K562 (cell line): ENCODE measurements at regions not wholly inside any gene's neighbourhood (a gene's known extent, or its start where the extent isn't known, plus 50 kb on each side); places are given as distances from the start of the nearest gene placed in this dataset.

Experiments used
- CTCF ChIP-seq, 3 experiments: IDR thresholded peaks in 2 of 3; conservative IDR thresholded peaks in 1 of 3; 2 replicates each; pipeline ENCODE4 v1.5.1; 2011 to 2012; ENCODE audit warnings: low read length in 3 of 3, mild to moderate bottlenecking in 3 of 3, control low read depth in 2 of 3, improper control_type of control experiment in 1 of 3, inconsistent platforms in 1 of 3, low read depth in 1 of 3, mixed read lengths in 1 of 3, moderate library complexity in 1 of 3; ENCODE audit not compliant: insufficient read depth in 2 of 3
- ERF ChIP-seq: fragments of 450-650 bp; formaldehyde crosslinking; IDR thresholded peaks from 2 replicates; pipeline ENCODE4 v1.4.0; 2020; ENCODE audit warnings: mild to moderate bottlenecking, mixed read lengths
- HDAC6 ChIP-seq: IDR thresholded peaks from 2 replicates; pipeline ENCODE4 v1.6.1; 2012; ENCODE audit warnings: low read depth, mild to moderate bottlenecking, control low read depth, inconsistent platforms, low read length, moderate library complexity
- JUN ChIP-seq, 2 experiments: sonication (generic) in 1 of 2; formaldehyde crosslinking in 1 of 2; IDR thresholded peaks; 2 replicates each; pipeline versions ENCODE4 v1.6.1 to v1.8.0; 2012 to 2022; ENCODE audit warnings: borderline replicate concordance in 2 of 2, mild to moderate bottlenecking in 2 of 2, improper control_type of control experiment in 1 of 2, low read depth in 1 of 2, low read length in 1 of 2, missing genetic modification reagents in 1 of 2
- ZNF165 ChIP-seq: fragments of 250-450 bp; sonication (Bioruptor Pico); IDR thresholded peaks from 2 replicates; pipeline ENCODE4 v1.4.0; 2020; ENCODE audit warnings: borderline replicate concordance
- ZNF766 ChIP-seq: fragments of 200-800 bp; sonication (Bioruptor generic); conservative IDR thresholded peaks from 2 replicates; pipeline ENCODE4 v1.6.1; 2016; ENCODE audit warnings: missing genetic modification characterization, missing compliant biosample characterization
- TF ChIP-seq, protein P1 (sequence below): sonication (generic); IDR thresholded peaks from 2 replicates; pipeline ENCODE4 v1.6.1; 2016
- TF ChIP-seq, protein P2 (sequence below): fragments of 450-650 bp; formaldehyde crosslinking; IDR thresholded peaks from 2 replicates; pipeline ENCODE4 v1.4.0; 2022; ENCODE audit warnings: missing genetic modification characterization

DNA sequence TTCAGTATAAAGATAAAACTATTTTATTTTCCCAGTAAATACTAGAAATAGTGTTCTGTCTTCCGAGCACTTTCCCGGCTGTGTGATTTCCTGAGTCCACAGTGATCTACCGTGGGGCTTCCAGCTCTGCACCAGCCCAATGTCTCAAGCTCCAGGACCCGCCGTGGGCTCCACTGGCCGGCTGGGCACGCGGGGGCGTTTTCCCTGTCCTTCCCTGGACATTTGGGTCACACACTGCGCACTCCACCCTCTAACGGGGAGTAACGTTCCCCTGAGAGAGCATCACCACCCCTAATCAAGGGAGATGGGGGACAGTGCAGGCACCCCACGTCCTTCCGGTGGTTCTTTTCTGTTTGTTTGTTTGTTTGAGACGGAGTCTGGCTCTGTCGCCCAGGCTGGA lies 844.6 kb upstream of the FRG1 start:
- TF ChIP-seq HDAC6 (no peak), ZNF766 (CRISPR knock-in tag) (no peak), JUN (IDR thresholded peaks at IDR 0.05; ENCODE audit: borderline replicate concordance, low read depth, low read length) (no peak), JUN (CRISPR knock-in tag; IDR thresholded peaks at IDR 0.05; ENCODE audit: borderline replicate concordance) (no peak), ERF (no peak), CTCF (IDR thresholded peaks at IDR 0.05 in 2 of 3, conservative IDR thresholded peaks at IDR 0.05 in 1 of 3; ENCODE audit: insufficient read depth in 2 of 3, low read depth in 1 of 3, low read length in 3 of 3) (no peak), ZNF165 (CRISPR knock-in tag) (no peak)
- TF ChIP-seq, protein P1, sequence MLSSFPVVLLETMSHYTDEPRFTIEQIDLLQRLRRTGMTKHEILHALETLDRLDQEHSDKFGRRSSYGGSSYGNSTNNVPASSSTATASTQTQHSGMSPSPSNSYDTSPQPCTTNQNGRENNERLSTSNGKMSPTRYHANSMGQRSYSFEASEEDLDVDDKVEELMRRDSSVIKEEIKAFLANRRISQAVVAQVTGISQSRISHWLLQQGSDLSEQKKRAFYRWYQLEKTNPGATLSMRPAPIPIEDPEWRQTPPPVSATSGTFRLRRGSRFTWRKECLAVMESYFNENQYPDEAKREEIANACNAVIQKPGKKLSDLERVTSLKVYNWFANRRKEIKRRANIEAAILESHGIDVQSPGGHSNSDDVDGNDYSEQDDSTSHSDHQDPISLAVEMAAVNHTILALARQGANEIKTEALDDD, result no peak
- TF ChIP-seq, protein P2, sequence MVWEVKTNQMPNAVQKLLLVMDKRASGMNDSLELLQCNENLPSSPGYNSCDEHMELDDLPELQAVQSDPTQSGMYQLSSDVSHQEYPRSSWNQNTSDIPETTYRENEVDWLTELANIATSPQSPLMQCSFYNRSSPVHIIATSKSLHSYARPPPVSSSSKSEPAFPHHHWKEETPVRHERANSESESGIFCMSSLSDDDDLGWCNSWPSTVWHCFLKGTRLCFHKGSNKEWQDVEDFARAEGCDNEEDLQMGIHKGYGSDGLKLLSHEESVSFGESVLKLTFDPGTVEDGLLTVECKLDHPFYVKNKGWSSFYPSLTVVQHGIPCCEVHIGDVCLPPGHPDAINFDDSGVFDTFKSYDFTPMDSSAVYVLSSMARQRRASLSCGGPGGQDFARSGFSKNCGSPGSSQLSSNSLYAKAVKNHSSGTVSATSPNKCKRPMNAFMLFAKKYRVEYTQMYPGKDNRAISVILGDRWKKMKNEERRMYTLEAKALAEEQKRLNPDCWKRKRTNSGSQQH, result no peak
